Skeletal muscle satellite cell (primary cell): ENCODE measurements at regions not wholly inside any gene's neighbourhood (a gene's known extent, or its start where the extent isn't known, plus 50 kb on each side); places are given as distances from the start of the nearest gene placed in this dataset.
"Not testable (repeated sequence)": the region's sequence is repeated elsewhere in the genome, so short reads cannot be mapped to it uniquely, and the experiment has no call there.

ENCODE experiments used
- H3K27me3 ChIP-seq: 2 replicates; pipeline ENCODE4 v1.7.0; 2013; ENCODE audit warnings: low read length; ENCODE audit not compliant: control insufficient read depth, insufficient read depth
- H3K36me3 ChIP-seq: 2 replicates; pipeline ENCODE4 v1.7.0; 2013; ENCODE audit warnings: mild to moderate bottlenecking, control low read depth, low read length; ENCODE audit not compliant: insufficient read depth
- H3K4me1 ChIP-seq: 2 replicates; pipeline ENCODE4 v1.7.0; 2013; ENCODE audit warnings: low read length; ENCODE audit not compliant: control insufficient read depth, insufficient read depth
- H3K4me2 ChIP-seq: 2 replicates; pipeline ENCODE4 v1.7.0; 2013; ENCODE audit warnings: mild to moderate bottlenecking, low read length
- H3K4me3 ChIP-seq: 2 replicates; pipeline ENCODE4 v1.7.0; 2013; ENCODE audit warnings: low read length
- H3K9ac ChIP-seq: 2 replicates; pipeline ENCODE4 v1.7.0; 2013; ENCODE audit warnings: mild to moderate bottlenecking, low read depth, low read length, moderate library complexity
- H3K9me3 ChIP-seq: replicated peaks from 2 replicates; pipeline ENCODE4 v1.7.0; 2013; ENCODE audit warnings: mild to moderate bottlenecking, control low read depth, low read length

GRCh38 chr4:54409270-54409817 lies 180.3 kb downstream of the PDGFRA start:
- not testable (repeated sequence) for H3K4me2 ChIP-seq, H3K4me3 ChIP-seq, H3K27me3 ChIP-seq, H3K4me1 ChIP-seq, H3K9me3 ChIP-seq, H3K36me3 ChIP-seq, H3K9ac ChIP-seq

GRCh38 chr4:54414545-54414944 lies 185.5 kb downstream of the PDGFRA start:
- H3K36me3 ChIP-seq: no peaks in the 10 kb centered on the region
- H3K27me3 ChIP-seq: peaks cover 3% of the 10 kb centered on the region
- no peak overlapping the region for H3K4me2 ChIP-seq
- H3K4me1 ChIP-seq: no peaks in the 10 kb centered on the region
- no peaks in the 10 kb centered on the region for H3K9me3 ChIP-seq
- H3K4me3 ChIP-seq: no peak overlapping the region
- no peak overlapping the region for H3K9ac ChIP-seq

- peaks cover 3% of the 10 kb centered on the region for H3K27me3 ChIP-seq
- H3K9ac ChIP-seq: no peak overlapping the region
- no peaks in the 10 kb centered on the region for H3K36me3 ChIP-seq
- H3K4me1 ChIP-seq: no peaks in the 10 kb centered on the region
- H3K9me3 ChIP-seq: no peaks in the 10 kb centered on the region
- H3K4me2 ChIP-seq: no peak overlapping the region
- H3K4me3 ChIP-seq: no peak overlapping the region
These were observed 188.4 kb downstream of the PDGFRA start for GRCh38 chr4:54417476-54417875.

- Histone ChIP-seq H3K27me3 (no peaks in the 10 kb centered on the region), H3K4me3 (no peak overlapping the region), H3K4me2 (no peak overlapping the region), H3K9ac (no peak overlapping the region), H3K4me1 (no peaks in the 10 kb centered on the region), H3K9me3 (no peaks in the 10 kb centered on the region), H3K36me3 (no peaks in the 10 kb centered on the region)
These were observed 189.4 kb downstream of the PDGFRA start for GRCh38 chr4:54418468-54418867.

- no peaks in the 10 kb centered on the region for H3K9me3 ChIP-seq
- H3K4me3 ChIP-seq: no peak overlapping the region
These were observed 194.0 kb downstream of the PDGFRA start for GRCh38 chr4:54423066-54423465.

GRCh38 chr4:54427826-54428225 lies 198.7 kb downstream of the PDGFRA start:
- no peaks in the 10 kb centered on the region for H3K4me1 ChIP-seq
- no peak overlapping the region for H3K4me2 ChIP-seq
- no peaks in the 10 kb centered on the region for H3K9me3 ChIP-seq
- peaks cover 23% of the 10 kb centered on the region for H3K27me3 ChIP-seq
- no peaks in the 10 kb centered on the region for H3K36me3 ChIP-seq
- H3K4me3 ChIP-seq: no peak overlapping the region
- no peak overlapping the region for H3K9ac ChIP-seq

More at GRCh38 chr4:54423066-54423465, 194.0 kb downstream of the PDGFRA start:
- Histone ChIP-seq H3K4me1 (no peaks in the 10 kb centered on the region), H3K4me2 (no peak overlapping the region), H3K27me3 (peaks cover 10% of the 10 kb centered on the region), H3K9ac (no peak overlapping the region), H3K36me3 (no peaks in the 10 kb centered on the region)

GRCh38 chr4:54428940-54429339 lies 199.8 kb downstream of the PDGFRA start:
- peaks cover 28% of the 10 kb centered on the region for H3K27me3 ChIP-seq
- H3K9me3 ChIP-seq: no peaks in the 10 kb centered on the region
- H3K36me3 ChIP-seq: no peaks in the 10 kb centered on the region
- H3K4me1 ChIP-seq: no peaks in the 10 kb centered on the region
- H3K9ac ChIP-seq: no peak overlapping the region
- no peak overlapping the region for H3K4me2 ChIP-seq
- H3K4me3 ChIP-seq: no peak overlapping the region

GRCh38 chr4:54433686-54434085 lies 204.6 kb downstream of the PDGFRA start:
- H3K4me2 ChIP-seq: no peak overlapping the region
- peaks cover 22% of the 10 kb centered on the region for H3K27me3 ChIP-seq

GRCh38 chr4:54439831-54440243 lies 210.7 kb downstream of the PDGFRA start:
- H3K27me3 ChIP-seq: peaks cover 11% of the 10 kb centered on the region
- H3K36me3 ChIP-seq: no peaks in the 10 kb centered on the region
- peak overlapping the region; percentile 52 for H3K4me2 ChIP-seq
- peak overlapping the region; percentile 16 for H3K4me3 ChIP-seq
- no peak overlapping the region for H3K9ac ChIP-seq
- H3K4me1 ChIP-seq: no peaks in the 10 kb centered on the region
- no peaks in the 10 kb centered on the region for H3K9me3 ChIP-seq

More at GRCh38 chr4:54433686-54434085, 204.6 kb downstream of the PDGFRA start:
- Histone ChIP-seq H3K4me1 (no peaks in the 10 kb centered on the region), H3K4me3 (no peak overlapping the region), H3K9ac (no peak overlapping the region), H3K36me3 (no peaks in the 10 kb centered on the region), H3K9me3 (no peaks in the 10 kb centered on the region)

- H3K4me1 ChIP-seq: no peaks in the 10 kb centered on the region
- no peak overlapping the region for H3K9ac ChIP-seq
- H3K9me3 ChIP-seq: no peaks in the 10 kb centered on the region
- peak overlapping the region; percentile 52 for H3K4me2 ChIP-seq
- H3K4me3 ChIP-seq: no peak overlapping the region
- no peaks in the 10 kb centered on the region for H3K36me3 ChIP-seq
- peaks cover 16% of the 10 kb centered on the region for H3K27me3 ChIP-seq
These were observed 211.5 kb downstream of the PDGFRA start for GRCh38 chr4:54440394-54441136.

- no peaks in the 10 kb centered on the region for H3K9me3 ChIP-seq
- no peak overlapping the region for H3K4me2 ChIP-seq
- no peaks in the 10 kb centered on the region for H3K4me1 ChIP-seq
- H3K27me3 ChIP-seq: peaks cover 21% of the 10 kb centered on the region
- H3K36me3 ChIP-seq: no peaks in the 10 kb centered on the region
- no peak overlapping the region for H3K9ac ChIP-seq
- no peak overlapping the region for H3K4me3 ChIP-seq
These were observed 211.9 kb upstream of the KIT start for GRCh38 chr4:54445866-54446265.

- Histone ChIP-seq H3K9me3 (no peaks in the 10 kb centered on the region), H3K4me1 (no peaks in the 10 kb centered on the region), H3K4me2 (no peak overlapping the region), H3K27me3 (peaks cover 21% of the 10 kb centered on the region), H3K9ac (no peak overlapping the region), H3K36me3 (no peaks in the 10 kb centered on the region), H3K4me3 (no peak overlapping the region)
These were observed 211.2 kb upstream of the KIT start for GRCh38 chr4:54446581-54446980.
